DOHH2 (cell line): ENCODE measurements at regions not wholly inside any gene's neighbourhood (a gene's known extent, or its start where the extent isn't known, plus 50 kb on each side); places are given as distances from the start of the nearest gene placed in this dataset.
"Not testable (repeated sequence)": the region's sequence is repeated elsewhere in the genome, so short reads cannot be mapped to it uniquely, and the experiment has no call there.

Experiments used
- EZH2phosphoT487 ChIP-seq: fragments of 200-600 bp; sonication (generic); IDR thresholded peaks from 2 replicates; pipeline ENCODE4 v1.6.1; 2017; ENCODE audit warnings: borderline replicate concordance, mild to moderate bottlenecking, antibody characterized with exemption, low read length, moderate library complexity, mixed read lengths
- TF ChIP-seq, protein P1 (sequence below): fragments of 200-600 bp; sonication (generic); IDR thresholded peaks from one replicate; pipeline ENCODE4 v1.5.1; 2014; ENCODE audit warnings: antibody characterized with exemption, mild to moderate bottlenecking, low read depth, low read length; ENCODE audit not compliant: poor library complexity, severe bottlenecking

DNA sequence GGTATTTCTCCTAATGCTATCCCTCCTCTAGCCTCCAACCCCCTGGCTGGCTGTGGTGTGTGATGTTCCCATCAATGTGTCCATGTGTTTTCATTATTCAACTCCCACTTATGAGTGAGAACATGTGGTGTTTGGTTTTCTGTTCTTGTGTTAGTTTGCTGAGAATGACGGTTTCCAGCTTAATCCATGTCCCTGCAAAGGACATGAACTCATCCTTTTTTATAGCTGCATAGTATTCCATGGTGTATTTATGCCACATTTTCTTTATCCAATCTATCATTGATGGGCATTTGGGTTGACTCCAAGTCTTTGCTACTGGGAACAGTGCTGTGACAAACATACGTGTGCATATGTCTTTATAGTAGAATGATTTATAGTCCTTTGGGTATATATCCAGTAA, 204.4 kb upstream of the SSTR4 start:
- TF ChIP-seq, protein P1, sequence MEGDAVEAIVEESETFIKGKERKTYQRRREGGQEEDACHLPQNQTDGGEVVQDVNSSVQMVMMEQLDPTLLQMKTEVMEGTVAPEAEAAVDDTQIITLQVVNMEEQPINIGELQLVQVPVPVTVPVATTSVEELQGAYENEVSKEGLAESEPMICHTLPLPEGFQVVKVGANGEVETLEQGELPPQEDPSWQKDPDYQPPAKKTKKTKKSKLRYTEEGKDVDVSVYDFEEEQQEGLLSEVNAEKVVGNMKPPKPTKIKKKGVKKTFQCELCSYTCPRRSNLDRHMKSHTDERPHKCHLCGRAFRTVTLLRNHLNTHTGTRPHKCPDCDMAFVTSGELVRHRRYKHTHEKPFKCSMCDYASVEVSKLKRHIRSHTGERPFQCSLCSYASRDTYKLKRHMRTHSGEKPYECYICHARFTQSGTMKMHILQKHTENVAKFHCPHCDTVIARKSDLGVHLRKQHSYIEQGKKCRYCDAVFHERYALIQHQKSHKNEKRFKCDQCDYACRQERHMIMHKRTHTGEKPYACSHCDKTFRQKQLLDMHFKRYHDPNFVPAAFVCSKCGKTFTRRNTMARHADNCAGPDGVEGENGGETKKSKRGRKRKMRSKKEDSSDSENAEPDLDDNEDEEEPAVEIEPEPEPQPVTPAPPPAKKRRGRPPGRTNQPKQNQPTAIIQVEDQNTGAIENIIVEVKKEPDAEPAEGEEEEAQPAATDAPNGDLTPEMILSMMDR: not testable (repeated sequence)
- not testable (repeated sequence) for TF ChIP-seq EZH2phosphoT487
